EL (cell line): ENCODE measurements at regions not wholly inside any gene's neighbourhood (a gene's known extent, or its start where the extent isn't known, plus 50 kb on each side); places are given as distances from the start of the nearest gene placed in this dataset.

Source experiments
- DNase-seq: peaks from one replicate; pipeline ENCODE4 v3.0.0-alpha.2; 2016

- DNase-seq = no peak
These were observed 91.9 kb upstream of the SH3PXD2B start for GRCh38 chr5:172546196-172546595.

GRCh38 chr5:172545291-172545801 lies 91.0 kb upstream of the SH3PXD2B start:
- no peak for DNase-seq

DNA sequence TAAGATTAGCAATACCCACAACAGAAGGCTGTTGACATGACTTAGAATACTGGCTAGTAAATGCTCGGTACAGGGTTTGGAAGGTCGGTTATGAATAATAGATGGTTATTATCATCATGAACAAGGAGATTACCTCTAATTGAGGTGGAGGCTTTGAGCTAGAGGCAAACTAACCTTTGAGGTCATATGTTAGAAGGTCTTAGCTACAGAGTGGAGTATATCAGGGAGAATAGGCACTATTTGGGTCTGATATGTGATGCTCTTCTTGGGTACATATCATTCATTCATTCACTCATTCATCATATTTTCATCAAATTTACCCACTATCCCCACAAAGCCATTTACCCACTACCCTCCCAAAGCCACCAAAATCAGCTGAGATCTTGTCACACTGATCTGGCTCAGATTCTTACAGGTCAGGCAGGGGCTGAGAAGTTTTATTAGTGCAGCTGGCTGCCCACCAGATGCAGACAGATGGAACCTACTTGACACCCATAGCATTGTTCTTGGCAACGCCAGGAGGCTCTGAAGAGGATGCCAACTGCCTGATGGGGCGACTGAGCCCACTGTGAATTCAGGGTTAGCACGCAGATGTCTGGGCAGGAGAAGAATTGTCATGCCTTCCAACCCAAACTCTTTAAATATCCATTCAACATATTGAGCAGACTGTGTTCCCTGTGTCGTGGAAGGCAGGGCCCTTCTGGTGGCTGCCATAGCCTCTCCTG lies 90.2 kb upstream of the SH3PXD2B start:
- DNase-seq = no peak

DNA sequence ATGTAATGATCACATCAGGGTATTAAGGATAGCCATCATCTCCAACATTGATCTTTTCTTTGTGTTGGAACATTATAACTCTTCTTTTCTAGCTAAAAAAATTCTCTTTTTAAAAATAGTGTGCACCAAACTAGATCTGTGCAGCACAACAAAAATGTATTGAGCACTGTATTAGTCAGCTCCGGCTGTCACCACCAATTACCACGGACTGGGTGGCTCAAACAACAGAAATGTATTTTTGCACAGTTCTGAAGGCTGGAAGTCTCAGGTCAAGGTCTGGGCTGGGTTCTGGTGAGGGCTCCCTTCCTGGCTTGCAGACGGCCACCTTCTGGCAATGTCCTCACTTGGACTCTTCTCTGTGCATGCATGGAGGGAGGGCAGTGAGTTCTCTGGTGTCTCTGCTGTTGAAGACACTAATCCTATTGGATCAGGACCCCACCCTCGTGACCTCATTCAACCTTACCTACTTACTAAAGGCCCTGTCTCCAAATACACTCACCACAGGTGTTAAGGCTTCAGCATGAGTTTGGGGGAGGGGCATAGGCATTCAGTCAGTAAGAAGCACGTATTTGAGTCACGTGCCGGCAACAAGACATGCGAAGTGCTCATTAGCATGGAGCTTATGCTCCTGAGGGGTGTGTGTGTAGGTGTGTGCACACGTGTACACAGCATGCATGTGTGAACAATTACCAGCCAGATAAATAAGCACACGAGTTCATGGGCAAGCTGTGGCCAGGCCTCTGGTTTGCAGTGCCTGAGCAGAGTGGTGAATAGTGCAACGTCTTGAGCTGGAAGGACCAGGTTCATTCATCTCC lies 89.4 kb upstream of the SH3PXD2B start:
- no peak for DNase-seq

DNA sequence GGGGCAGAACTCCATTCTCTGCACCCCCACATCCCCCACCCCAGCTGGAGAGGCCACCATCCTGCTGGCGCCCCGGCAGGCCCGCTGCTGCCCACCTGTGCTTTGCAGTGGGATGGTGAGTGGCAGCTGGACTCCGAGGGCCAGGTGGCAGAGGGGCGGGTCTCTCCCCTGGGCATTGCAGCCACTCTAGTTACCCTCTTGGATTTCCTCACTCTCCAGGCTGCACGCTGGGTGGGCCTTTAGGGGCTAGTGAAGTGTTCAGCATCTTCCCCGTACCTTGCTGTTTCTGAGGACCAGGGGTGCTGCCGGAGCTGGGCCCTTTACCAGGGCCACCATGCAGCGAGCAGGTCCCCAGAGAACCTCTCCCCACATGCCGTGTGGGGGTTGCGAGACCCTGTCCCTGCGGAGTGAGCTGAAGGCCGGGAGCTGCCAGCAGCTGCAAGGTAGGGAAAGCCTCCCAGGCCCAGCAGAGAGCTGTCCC lies 88.4 kb upstream of the SH3PXD2B start:
- DNase-seq = no peak

GRCh38 chr5:172541773-172542136 lies 87.4 kb upstream of the SH3PXD2B start:
- no peak for DNase-seq

DNA sequence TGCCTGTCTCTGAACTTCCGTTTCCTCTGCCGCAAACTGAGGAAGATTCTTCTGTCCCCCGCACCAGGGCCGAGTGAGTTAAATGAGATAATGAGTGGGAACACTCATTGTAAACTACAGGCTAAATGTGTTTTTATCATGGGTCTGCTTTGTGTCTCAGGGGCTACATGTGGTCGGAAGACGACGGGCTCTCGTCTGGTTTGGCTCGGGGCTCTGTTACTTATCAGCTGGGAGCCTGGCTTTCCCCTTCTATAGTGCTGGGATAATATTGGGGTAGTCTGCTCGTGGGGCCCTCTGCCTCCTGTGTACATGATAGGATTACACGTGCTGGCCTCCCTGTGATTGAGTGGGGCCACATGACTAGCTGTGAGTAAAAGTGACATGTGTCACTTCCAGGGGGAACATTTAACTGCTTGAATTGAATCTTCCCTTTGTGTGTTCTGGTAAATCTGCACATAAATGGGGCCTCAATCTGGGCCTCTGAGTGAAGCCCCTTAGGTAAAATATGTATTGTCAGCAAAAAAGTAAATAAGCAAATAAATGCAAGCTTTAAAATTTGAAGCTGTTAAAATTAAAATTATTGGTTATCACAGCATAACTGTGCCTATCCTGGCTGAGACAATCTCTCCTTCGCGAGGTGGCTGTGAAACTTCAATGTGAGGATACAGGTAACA lies 86.9 kb upstream of the SH3PXD2B start:
- no peak for DNase-seq

GRCh38 chr5:172540099-172540870 lies 86.0 kb upstream of the SH3PXD2B start:
- DNase-seq = no peak

DNA sequence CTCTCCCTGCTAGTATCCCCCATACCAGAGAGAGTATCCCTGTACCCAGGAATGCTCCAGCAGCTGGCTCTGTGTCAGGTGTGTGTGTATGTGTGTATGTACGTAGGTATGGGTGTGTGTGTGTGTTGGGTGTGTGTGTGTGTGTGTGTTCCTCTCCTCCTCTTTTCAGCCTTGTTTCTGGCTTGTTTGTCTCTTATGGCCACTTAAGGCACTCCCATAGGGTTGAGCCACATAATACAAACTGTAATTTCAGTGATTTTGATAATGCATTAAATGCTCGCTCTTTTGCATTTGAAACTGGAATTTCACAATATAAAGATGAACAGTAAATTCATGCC lies 80.8 kb upstream of the SH3PXD2B start:
- DNase-seq = no peak

DNA sequence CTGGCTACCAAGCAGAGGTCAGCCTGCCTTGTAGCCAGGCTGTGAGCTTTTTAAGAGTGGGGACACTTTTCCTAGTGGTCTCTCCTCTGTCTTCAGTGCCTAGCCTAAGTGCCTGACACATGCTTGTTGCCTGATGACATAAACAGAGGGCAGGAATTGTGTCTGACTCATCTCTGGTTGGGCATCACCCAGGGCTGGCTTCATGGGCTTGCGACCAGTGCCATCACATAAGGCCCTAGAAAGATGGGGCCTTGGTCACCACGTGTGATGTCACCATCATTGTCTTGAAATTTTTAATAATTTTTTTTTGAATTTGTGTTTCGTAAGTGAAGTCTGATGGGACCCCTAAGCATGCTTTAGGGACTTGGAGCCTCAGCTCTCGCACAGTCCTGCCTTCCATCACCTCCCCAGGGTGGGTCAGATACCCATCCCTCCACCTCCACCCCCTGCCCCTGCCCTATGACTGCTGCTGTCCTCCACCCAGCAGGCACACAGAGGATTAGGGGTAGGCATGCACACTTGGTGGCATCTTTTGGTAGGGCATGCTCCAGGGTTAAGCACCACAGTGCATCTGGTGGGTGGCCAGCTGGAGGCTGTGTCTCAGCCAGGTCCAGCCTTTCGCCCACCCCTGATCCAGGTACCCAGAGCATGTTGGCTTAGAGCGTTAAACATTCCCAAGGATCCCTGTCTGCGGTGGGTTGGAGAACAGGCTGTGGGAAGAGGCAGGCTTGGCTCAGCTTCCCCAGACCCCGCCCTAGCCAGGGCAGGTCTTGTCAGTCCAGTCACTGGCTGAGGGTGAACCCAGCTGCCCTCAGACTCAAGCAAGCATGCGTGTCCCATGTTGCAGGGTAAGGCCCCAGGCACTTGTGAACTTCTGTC lies 80.1 kb upstream of the SH3PXD2B start:
- DNase-seq = peak; percentile 52

GRCh38 chr5:172533399-172534228 lies 79.3 kb upstream of the SH3PXD2B start:
- DNase-seq = peak; percentile 31

GRCh38 chr5:172533058-172533398 lies 78.7 kb upstream of the SH3PXD2B start:
- no peak for DNase-seq

GRCh38 chr5:172532439-172532838 lies 78.1 kb upstream of the SH3PXD2B start:
- peak; percentile 47 for DNase-seq

GRCh38 chr5:172531704-172532026 lies 77.3 kb upstream of the SH3PXD2B start:
- DNase-seq = no peak

- no peak for DNase-seq
These were observed 76.8 kb upstream of the SH3PXD2B start for GRCh38 chr5:172530878-172531703.

GRCh38 chr5:172530406-172530805 lies 76.1 kb upstream of the SH3PXD2B start:
- DNase-seq = no peak

- DNase-seq = no peak
These were observed 75.6 kb upstream of the SH3PXD2B start for GRCh38 chr5:172529896-172530295.

DNA sequence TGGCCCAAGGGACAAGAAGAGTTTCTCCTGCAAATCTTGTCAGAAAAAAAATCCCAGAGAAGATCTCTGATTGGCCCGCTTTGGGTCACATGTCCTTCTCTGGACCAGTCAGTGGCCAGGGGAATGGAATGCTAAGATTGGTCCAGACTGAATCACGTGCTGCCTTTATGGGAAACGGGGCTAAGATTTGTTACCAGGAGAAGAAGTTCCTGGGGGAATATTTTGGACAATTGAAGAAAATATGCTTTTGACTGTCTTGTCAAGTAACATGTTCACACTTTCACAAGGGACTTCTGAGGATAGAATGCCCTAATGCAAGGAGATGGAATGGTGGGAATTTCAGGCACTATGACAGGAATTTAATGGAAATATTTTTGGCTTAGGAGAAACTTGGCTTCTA lies 74.1 kb upstream of the SH3PXD2B start:
- peak; percentile 11 for DNase-seq

- no peak for DNase-seq
These were observed 73.2 kb upstream of the SH3PXD2B start for GRCh38 chr5:172527559-172527958.

DNA sequence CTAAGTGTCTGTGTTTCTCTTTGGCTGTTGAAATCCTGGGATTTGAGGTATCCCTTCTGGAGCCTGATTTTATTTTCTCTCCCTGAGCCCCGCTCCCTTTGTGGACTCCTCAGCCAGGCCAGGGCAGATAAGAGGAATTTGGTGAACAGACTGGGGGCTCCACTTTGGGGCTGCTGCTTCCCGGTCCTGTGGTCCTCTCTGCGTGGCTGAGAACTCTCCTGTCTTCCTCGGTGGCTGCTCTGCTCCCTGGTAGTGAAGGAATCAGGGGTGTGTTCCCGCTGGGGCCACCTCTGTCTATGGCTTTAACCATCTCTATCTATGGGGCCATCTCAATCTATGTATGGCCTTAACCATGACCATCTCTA lies 71.7 kb upstream of the SH3PXD2B start:
- no peak for DNase-seq
